ENCODE measurements at regions not wholly inside any gene's neighbourhood (a gene's known extent, or its start where the extent isn't known, plus 50 kb on each side); places are given as distances from the start of the nearest gene placed in this dataset.

GRCh38 chr9:86997156-86997555 is 49.9 kb upstream of the GAS1 start:
- TF ChIP-seq, protein P1, sequence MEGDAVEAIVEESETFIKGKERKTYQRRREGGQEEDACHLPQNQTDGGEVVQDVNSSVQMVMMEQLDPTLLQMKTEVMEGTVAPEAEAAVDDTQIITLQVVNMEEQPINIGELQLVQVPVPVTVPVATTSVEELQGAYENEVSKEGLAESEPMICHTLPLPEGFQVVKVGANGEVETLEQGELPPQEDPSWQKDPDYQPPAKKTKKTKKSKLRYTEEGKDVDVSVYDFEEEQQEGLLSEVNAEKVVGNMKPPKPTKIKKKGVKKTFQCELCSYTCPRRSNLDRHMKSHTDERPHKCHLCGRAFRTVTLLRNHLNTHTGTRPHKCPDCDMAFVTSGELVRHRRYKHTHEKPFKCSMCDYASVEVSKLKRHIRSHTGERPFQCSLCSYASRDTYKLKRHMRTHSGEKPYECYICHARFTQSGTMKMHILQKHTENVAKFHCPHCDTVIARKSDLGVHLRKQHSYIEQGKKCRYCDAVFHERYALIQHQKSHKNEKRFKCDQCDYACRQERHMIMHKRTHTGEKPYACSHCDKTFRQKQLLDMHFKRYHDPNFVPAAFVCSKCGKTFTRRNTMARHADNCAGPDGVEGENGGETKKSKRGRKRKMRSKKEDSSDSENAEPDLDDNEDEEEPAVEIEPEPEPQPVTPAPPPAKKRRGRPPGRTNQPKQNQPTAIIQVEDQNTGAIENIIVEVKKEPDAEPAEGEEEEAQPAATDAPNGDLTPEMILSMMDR (IDR thresholded peaks at IDR 0.05) = no peak

- TF ChIP-seq, protein P1 (IDR thresholded peaks at IDR 0.05) = no peak
Measured at GRCh38 chr9:86997951-86998350, 50.6 kb upstream of the GAS1 start.

- TF ChIP-seq, protein P1 (IDR thresholded peaks at IDR 0.05) = no peak
Measured at GRCh38 chr9:87002517-87002916, 55.2 kb upstream of the GAS1 start.

DNA sequence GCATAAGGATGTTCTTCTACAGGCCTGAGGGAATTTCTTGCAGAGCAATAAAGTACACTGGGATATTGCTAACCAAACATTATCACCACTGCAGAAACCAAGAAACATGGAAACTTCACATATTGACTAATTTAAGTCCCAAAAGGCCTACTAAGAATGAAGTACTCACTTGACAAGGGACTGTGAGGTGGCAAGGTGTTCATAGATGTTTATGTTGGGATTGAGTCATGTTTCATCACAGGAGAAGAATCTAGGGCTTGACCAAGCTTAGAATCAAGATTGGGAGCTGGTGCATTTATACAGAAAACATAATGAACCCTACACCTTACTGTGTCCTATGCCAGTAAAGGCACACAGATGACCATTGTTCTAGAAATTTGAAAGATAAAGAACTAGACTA is 56.7 kb upstream of the GAS1 start:
- TF ChIP-seq, protein P1 (IDR thresholded peaks at IDR 0.05) = no peak

DNA sequence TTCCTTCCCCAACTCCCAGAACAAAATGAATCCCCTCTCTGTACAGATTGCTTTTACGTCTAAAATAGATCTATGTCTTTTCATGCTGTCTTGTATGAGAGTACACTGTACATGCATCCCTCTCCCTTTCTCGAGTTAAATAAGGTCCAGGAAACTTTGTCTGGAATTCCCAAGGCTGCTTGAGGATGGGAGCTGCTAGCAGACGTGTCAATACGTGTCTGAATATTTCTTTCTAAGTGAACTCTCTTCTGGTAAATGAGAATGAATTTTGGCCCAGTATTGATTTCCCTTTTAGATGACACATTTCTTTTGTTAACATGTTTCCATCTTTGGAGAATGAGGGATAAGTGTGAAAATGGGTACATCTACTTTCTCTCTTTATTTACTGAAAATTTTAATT is 59.6 kb upstream of the GAS1 start:
- TF ChIP-seq, protein P1 (IDR thresholded peaks at IDR 0.05) = no peak

GRCh38 chr9:87007711-87008366 is 60.5 kb upstream of the GAS1 start:
- TF ChIP-seq, protein P1 (IDR thresholded peaks at IDR 0.05) = no peak

GRCh38 chr9:87008667-87009066 is 61.4 kb upstream of the GAS1 start:
- TF ChIP-seq, protein P1 (IDR thresholded peaks at IDR 0.05) = no peak

- TF ChIP-seq, protein P1 (IDR thresholded peaks at IDR 0.05) = no peak
Measured at GRCh38 chr9:87010626-87011025, 63.3 kb upstream of the GAS1 start.
